ENCODE measurements at regions not wholly inside any gene's neighbourhood (a gene's known extent, or its start where the extent isn't known, plus 50 kb on each side); places are given as distances from the start of the nearest gene placed in this dataset.

- no peak for DNase-seq (ENCODE audit: low spot score)
Measured at GRCh38 chr7:155993420-155994278, 181.4 kb upstream of the SHH start.

DNA sequence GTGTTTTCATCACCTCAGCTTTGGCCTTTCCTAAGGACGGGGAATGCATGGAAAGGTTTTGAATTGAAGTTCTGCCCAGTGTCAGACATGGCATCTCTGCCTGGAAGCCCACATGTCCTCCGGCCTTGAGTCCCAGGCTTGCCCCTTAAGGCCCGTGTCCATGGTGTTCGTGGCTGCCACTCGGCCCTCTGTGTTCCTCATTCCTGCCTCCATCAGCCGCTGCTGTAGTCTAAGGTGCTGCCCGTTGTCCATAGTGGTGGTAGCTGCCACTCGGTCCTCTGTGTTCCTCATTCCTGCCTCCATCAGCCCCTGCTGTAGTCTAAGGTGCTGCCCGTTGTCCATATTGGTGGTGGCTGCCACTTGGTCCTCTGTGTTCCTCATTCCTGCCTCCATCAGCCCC lies 180.7 kb upstream of the SHH start:
- no peak for DNase-seq (ENCODE audit: low spot score)

- DNase-seq (ENCODE audit: low spot score), result no peak
Measured at GRCh38 chr7:155992538-155992937, 180.3 kb upstream of the SHH start.

- DNase-seq (ENCODE audit: low spot score), result no peak
Measured at GRCh38 chr7:155992107-155992506, 179.8 kb upstream of the SHH start.

- no peak for DNase-seq (ENCODE audit: low spot score)
Measured at GRCh38 chr7:155991470-155991869, 179.2 kb upstream of the SHH start.

- no peak for DNase-seq (ENCODE audit: low spot score)
Measured at GRCh38 chr7:155988416-155988815, 176.2 kb upstream of the SHH start.

DNA sequence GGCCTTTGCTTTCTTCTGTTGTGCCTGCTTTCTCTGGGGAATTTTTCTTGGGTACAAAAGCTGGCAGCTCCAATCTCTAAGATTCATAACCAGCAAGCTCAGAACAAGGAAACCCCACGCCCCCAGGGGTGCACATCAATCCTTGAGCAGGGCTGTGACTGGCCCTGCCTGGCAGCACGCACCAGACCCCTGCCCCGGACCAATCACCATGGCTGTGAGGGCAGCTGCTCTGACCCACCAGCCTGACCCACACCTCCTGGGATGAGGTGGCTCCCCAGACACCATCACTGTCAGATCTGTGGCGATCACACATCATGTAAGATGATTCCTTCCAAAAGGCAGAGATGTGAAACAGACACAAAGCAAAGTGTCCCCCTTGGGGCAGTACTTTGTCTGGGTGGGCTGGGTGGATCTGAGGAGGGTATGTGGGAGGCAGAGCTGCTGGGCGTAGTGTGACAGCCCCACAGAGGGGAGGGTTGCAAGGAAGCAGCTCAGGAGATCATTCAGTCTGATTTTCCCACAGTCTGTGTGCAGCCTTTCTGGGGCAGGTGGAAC lies 175.5 kb upstream of the SHH start:
- DNase-seq (ENCODE audit: low spot score), result no peak

- DNase-seq (ENCODE audit: low spot score), result no peak
Measured at GRCh38 chr7:155986497-155987160, 174.4 kb upstream of the SHH start.

DNA sequence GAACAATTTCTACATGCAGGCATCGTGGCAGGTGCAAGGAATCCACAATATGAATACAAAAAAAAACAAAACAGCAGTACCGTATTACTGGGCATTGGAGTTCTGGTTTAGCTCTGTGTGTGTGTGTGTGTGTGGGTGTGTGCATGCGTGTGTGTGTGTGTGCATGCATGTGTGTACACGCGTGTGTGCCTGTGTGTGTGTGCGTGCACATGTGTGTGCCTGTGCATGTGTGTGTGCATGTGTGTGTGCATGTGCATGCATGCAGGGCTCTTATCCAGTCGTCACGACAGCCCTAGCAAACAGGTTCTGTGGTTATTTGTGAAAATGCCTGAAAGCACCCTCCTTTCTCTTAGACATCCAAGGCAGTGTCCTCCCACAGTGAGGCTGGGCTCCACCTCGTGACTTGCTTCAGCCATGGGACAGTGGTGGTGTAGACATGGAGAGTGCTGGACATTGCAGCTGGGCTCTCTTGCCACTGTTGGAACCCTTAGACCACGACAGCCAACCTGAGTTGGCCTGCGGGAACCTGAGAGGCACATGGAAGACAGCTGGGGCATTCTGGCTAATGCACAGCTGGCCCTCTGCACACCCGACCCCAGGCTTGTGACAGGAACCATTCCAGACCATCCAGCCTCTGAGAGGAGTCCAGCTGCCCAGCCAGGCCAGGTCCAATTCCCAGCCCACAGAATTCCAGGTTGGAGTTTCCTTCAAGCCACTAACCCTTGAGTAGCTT lies 173.4 kb upstream of the SHH start:
- no peak for DNase-seq (ENCODE audit: low spot score)

GRCh38 chr7:155984609-155985405 lies 172.5 kb upstream of the SHH start:
- no peak for DNase-seq (ENCODE audit: low spot score)

DNA sequence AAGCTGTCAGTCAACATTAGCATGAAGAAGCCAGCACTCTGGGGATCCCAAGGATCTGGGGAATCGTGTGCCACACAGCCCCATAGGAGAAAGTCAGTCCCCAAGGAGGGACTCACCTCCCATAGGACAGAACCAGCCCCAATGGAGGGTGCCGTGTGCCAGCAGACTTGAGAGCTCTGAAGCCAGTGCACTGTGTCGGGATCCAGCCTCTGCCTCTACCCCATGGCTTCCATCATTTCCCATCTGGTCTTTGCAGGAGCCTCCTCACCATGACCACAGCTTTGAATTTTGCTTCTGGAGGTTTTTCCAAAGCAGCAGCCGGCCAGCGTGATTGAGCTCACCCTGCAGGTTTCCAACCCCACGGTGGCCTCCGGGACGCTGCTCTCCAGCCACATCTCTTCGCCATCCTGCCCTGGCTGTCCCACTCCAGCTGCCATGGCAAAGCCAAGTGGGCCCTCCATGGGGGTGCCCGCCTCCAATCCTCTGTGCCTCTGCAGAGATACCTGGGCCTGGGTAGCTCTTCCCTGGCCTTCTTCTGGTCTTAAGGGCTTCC lies 171.8 kb upstream of the SHH start:
- DNase-seq (ENCODE audit: low spot score), result no peak

- no peak for DNase-seq (ENCODE audit: low spot score)
Measured at GRCh38 chr7:155983176-155983815, 171.0 kb upstream of the SHH start.

GRCh38 chr7:155981703-155982102 lies 169.4 kb upstream of the SHH start:
- no peak for DNase-seq (ENCODE audit: low spot score)

- DNase-seq (ENCODE audit: low spot score), result no peak
Measured at GRCh38 chr7:155980841-155981240, 168.6 kb upstream of the SHH start.

- DNase-seq (ENCODE audit: low spot score), result no peak
Measured at GRCh38 chr7:155979994-155980393, 167.7 kb upstream of the SHH start.

DNA sequence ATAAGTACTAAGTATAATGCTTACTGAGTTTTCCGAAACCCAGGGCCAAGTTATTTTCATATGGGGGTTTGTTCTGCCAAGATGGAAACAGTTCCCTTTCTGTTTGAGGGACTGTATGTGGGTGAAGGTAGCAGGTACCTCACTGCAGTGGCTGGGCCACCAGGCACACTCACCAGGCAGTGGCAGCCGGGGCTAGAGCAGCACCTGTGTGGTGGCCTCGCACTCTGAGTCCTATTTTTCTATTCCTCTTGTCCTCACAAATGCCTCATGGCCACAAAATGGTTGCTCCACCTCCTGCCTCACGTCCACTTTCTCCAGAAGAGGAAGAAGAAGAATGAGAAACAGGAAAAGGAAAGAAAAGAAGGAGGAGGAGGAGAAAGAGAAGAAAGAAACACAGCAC lies 167.3 kb upstream of the SHH start:
- DNase-seq (ENCODE audit: low spot score), result no peak

DNA sequence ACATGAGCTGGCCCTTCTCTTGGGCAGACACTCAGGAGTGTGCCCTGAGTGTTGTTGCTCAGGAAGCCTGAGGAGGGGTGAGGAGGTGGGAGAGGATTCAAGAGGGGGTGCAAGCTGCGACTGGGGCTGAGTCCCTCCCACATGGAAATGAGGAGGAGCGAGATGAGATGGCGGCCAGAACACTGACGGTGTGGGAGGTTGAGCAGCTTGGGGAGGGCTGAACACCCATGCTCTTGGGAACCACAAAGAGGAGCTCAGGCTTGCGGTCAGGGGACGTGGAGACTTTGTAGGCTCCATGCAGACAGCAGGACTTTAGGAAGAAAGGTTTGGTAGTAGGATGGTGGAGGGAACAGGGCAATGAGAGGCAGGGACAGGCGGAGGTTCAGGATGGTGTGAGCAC lies 163.2 kb upstream of the SHH start:
- DNase-seq (ENCODE audit: low spot score), result no peak

GRCh38 chr7:155974186-155974897 lies 162.1 kb upstream of the SHH start:
- DNase-seq (ENCODE audit: low spot score), result no peak

GRCh38 chr7:155973451-155973997 lies 161.3 kb upstream of the SHH start:
- DNase-seq (ENCODE audit: low spot score), result no peak

Measured in activated CD4-positive, alpha-beta T cell treated with anti-CD3 and anti-CD28 coated beads, Interleukin-2, Interleukin-4, amounts not matched to agents 100 ng/mL and 50 ng/mL, durations not matched to agents 16 hours and 8 hours (primary cell).